ENCODE measurements at regions not wholly inside any gene's neighbourhood (a gene's known extent, or its start where the extent isn't known, plus 50 kb on each side); places are given as distances from the start of the nearest gene placed in this dataset.
"Not testable (repeated sequence)": the region's sequence is repeated elsewhere in the genome, so short reads cannot be mapped to it uniquely, and the experiment has no call there.

DNA sequence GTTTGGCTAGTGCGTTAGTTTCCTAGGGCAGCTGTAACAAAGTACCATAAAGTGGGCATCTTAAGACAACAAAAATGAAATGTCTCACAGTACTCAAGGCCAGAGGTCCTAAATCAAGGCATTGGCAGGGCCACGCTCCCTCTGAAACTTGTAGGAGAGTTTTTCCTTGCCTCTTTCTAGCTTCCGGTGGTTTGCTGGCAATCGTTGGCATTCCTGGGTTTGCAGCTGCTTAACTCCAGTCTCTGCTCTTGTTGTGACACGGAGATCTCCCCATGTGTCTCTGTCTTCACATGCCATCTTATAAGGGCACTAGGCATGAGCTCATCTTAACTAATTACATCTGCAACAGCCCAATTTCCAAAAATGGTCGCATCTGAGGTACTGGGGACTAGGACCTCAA lies 362.0 kb upstream of the BOD1L1 start:
- DNase-seq: no peak

GRCh38 chr4:13990596-13991589 lies 363.4 kb upstream of the BOD1L1 start:
- no peak for DNase-seq

DNA sequence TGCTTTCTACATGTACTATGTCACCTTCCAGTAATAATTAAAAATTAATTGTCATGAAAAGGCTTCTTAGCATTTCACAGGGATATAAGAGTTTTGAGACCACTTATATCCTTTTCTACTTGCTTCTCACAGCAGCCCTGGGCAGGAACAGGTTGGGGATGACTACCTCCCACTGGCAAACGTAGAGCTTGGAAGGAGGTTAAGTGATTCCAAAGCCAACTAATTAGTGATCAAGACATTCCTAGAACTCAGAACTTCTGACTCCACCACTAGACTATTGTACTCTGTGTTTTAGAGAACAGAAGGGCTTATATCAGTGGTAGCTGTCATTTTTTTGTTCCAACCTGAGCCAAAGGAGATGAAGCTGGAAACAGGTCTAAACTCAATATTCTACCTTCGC lies 364.5 kb upstream of the BOD1L1 start:
- no peak for DNase-seq

DNA sequence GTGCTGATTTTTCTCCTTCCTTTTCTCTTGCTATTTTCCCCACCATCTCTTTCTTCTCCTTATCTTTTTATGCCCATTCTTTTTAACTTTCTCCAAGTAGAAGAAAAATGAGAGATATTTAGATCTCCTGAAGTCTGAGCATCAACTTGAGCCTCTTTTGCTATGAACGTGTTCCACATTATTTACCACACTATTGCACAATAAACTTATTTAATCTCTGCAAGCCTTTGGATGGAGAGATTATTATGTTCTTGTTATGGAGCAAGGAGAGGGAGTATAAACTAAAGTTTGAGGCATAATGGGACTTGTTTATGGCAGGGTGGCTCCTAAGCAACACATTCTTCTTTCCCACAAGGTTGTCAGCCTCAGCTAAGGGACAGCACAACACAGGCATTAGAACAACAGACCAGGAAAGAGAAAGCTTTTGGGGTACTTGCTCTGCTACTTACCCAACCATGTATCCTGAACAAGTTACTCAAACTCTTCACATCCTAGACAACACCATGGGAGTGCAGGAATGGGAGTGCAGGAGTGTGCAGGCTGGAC lies 365.5 kb upstream of the BOD1L1 start:
- no peak for DNase-seq

DNA sequence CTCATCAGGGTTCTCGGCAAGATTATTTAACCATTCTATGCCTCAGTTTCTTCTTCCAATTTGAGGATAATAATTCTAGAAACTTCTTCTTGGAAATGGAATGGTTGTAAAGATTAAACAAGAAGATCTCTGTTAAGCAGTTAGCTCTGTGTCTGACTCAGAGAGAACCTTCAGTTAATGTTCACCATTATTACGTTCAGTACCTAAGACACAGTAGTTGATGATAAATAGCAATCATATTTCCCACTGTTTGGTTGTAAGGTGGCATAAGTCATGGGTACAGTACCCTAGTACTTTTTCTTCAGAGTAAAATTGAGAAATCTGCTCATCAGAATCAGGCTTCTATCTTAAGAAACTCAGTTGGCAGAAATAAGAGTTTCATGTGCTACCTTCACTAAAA lies 366.5 kb upstream of the BOD1L1 start:
- DNase-seq: no peak

DNA sequence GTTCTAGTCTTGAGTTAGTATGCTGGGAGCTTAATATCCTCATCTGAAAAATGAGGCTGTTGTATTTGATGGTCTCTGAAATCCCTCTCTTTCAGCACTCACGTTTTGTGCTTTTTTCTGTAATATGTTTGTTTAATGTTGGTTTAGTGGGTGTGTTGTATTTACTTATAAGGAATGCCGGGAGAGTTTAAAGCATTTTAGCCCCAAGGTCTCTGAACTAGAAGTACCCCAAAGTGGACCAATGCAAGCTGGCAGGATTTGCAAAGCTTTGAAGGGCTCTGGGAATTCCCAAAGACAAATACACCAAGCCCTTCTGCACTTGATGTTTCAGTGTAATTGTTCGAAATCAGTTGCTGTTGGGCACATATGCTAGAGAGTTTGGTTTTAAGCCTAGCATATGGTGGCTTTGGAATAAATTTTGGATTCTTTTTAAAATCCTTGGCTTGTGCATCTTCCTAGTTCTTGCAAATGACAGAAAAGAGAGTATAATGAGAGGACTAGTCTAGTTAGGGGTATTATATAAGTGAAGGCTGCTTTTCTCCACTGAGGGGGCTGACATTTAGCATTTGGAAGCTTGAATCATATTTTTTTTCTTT lies 371.4 kb upstream of the BOD1L1 start:
- no peak for DNase-seq

GRCh38 chr4:14000091-14000814 lies 372.7 kb upstream of the BOD1L1 start:
- no peak for DNase-seq

DNA sequence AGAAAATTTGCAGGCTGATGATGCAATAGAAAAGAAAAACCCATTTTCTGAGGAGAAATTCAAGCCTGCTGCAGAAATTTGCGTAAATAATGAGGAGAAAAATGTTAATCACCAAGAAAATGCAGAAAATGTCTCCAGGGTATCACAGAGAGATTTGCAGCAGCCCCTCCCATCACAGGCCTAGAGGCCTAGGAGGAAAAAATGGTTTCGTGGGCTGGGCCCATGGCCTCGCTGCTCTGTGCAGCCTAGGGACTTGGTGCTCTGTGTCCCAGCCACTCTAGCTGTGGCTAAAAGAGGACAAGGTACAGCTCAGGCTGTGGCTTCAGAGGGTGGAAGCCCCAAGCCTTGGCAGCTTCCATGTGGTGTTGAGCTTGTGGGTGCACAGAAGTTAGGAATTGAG lies 374.8 kb upstream of the BOD1L1 start:
- not testable (repeated sequence) for DNase-seq

- DNase-seq: no peak
Observed at GRCh38 chr4:14008494-14008893, 381.0 kb upstream of the BOD1L1 start.

DNA sequence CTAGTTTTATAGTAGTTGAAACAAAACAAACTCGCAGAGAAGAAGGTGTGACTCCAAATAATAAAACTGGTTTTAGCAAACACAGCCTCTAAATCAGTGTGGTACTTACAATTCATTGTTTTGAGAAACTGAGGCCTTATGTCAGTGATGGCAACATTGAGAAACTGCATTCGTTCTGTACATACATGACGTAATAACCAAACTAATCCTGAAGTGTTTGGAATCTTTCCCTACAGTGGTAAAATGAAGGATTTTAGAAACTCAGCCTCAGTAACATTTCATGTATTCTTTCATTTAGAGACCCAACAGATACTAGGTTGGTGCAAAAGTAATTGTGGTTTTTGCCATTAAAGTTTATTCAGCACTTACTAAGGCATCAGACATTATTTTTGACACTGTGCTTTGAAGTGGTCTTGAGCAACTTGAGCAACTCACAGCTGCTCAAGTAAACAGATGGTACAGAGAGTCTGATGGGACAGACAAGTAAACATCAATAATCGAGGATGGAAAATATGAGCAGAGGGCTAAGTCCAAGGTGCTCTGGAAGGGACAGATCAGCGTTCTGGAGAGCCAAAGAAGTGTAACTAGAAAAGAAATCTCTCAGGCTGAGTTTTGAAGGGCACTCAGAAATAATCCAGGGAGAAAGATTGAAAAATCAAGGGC lies 390.8 kb upstream of the BOD1L1 start:
- DNase-seq: no peak

- no peak for DNase-seq
Observed at GRCh38 chr4:14022456-14022855, 394.9 kb upstream of the BOD1L1 start.

DNA sequence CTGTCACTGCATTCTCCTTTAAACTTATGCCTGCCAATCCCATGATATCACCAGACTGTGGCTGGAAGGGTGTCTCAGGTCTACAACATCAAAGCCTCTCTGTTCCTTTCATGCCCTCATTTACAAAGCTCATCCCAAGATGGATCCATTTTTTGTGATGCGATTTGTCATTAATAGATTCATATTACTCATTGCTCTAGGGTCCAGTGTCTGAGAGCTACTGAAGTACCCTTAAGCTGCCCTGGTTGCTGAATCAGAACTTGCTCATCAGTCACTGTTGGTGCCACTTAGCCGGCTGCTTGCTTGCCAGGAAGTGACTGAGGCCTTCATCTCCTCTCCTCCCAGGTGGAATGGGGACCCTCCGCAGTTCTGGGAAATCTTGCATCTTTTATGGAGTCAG lies 395.5 kb upstream of the BOD1L1 start:
- no peak for DNase-seq

GRCh38 chr4:14023896-14024295 lies 396.4 kb upstream of the BOD1L1 start:
- no peak for DNase-seq

DNA sequence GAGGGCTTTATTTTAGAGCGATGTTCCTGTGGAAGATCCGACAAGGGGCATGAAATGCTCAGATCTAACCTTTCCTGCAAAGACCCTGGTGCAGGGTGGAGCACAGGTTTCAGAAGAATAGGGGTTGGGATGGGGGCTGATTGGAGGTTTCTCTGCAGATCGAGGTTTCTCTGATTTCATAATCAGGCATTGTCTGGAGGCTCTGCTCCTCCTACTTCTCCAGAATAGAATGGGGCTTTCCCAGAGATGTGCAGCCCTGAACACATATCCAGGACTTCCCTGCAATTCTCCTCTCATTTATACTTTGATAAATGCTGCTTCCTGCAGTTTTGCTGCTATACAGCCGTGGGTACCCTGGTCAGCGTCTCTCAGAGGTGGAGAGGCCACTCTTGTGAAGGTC lies 397.6 kb upstream of the BOD1L1 start:
- no peak for DNase-seq

- DNase-seq: no peak
Observed at GRCh38 chr4:14025891-14026290, 398.4 kb upstream of the BOD1L1 start.

GRCh38 chr4:14028862-14029261 lies 401.3 kb upstream of the BOD1L1 start:
- DNase-seq: no peak

DNA sequence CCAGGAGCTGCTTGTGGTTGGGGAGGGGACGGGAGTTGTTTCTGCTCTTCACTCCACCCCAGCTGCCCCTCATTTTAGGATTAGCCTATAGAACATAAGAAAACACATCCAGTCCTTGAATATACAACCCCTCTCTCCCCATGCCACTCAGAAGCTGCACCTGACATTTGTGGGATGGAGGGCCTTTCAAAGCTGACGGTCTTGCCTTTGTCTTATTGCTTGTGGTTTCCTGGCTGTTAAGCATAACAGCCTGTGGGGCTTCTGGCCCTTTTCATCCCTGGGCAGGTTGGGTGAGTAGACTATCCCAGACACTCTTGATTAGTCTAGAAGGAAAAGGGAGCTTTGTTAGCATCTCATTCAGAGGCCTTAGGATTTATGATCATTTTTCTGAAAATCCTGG lies 407.6 kb upstream of the BOD1L1 start:
- no peak for DNase-seq

DNA sequence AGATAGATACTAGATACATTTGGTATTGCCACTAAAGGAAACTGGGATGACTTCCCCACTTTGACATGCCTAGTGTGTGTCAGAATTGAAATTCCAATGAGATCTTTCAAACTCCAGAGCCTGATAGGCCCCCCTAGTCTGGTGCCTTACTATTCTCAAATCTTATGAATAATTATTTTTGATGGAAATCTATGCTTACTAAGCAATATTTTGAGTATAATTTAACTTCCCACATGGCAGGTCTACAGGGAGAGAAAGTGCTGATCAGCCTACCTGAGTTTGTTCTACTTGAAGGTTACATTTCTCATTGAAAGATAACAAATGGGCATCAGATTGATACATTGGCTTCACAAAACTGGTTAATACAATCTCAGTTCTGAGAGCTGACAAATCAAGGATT lies 415.7 kb upstream of the BOD1L1 start:
- DNase-seq: no peak

- no peak for DNase-seq
Observed at GRCh38 chr4:14046642-14047041, 419.1 kb upstream of the BOD1L1 start.

DNA sequence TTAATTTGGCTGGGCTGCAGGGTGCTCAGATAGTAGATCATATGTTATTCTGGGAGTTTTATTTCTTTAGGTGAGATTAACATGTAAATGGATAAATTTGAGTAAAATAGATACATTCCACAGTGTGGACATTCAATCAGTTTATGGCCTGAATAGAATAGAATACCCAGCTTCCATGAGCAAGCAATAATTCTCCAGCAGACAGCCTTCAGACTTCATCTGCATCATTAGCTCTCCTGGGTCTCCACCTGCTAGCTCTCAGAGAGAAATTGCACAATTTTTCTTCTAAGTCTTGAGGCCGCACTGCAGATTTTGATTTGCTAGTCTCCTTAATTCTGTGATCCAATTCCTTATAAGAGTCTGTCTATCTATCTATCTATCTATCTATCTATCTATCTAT lies 420.3 kb upstream of the BOD1L1 start:
- no peak for DNase-seq

- no peak for DNase-seq
Observed at GRCh38 chr4:14049946-14050345, 422.4 kb upstream of the BOD1L1 start.

DNA sequence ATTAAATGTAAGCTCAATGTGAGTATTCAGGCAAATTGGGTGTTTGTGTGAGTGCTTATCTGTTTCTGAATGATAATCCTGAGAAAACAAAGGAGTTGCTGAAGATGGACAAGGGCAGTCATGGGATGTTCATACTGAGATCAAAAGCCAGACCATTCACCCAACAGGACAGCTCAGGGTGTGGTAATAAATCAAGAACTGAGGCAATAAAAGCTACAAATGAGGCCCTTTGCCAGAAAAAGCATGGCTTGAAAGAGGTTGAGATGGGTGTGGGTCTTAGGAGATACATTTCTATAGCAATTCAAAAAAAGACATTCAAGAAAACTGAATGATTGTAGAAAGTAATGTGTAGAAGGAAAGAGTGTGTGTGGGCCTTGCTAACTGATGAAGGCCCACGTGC lies 425.8 kb upstream of the BOD1L1 start:
- no peak for DNase-seq

- DNase-seq: no peak
Observed at GRCh38 chr4:14054391-14054790, 426.9 kb upstream of the BOD1L1 start.
